ENCODE measurements at regions not wholly inside any gene's neighbourhood (a gene's known extent, or its start where the extent isn't known, plus 50 kb on each side); places are given as distances from the start of the nearest gene placed in this dataset.

GRCh38 chr7:17132726-17133125 lies 165.7 kb upstream of the AHR start:
- DNase-seq: no peak

DNA sequence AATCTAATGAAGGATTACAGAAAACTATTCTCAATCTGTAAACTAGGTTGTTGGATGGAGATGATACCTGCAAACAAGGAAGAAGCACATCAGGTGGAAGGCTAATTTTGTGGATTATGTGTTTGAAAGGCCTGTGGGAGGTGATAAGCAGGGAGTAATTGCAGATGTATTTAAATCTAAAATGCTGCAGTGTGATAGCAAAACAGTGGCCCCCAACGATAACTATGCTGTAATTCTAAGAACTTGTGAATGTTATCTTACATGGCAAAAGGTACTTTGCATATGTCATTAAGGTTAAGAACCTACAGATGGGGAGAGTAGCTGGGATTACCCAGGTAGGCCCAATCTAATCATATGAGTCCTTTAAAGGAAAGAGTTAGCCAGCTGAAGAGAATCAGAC lies 164.5 kb upstream of the AHR start:
- DNase-seq: no peak

GRCh38 chr7:17134786-17135185 lies 163.7 kb upstream of the AHR start:
- DNase-seq: no peak

DNA sequence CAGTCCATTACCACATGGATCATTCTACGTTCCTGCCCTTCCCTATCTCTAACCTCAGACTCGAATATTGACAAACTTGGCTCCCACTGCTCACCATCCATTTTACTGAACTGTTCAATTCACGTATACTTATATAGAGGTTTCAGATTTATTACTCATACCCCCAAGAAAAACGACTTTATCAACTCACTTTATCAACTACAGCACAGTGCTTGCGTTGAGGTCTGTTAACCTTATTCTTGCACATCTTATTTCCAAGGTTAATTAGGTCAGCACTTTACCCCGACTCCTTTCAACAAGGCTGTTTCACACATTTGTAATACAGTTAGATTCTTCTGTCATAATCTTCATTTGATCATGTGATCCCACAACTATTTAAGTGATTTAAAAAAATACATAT lies 162.3 kb upstream of the AHR start:
- no peak for DNase-seq

DNA sequence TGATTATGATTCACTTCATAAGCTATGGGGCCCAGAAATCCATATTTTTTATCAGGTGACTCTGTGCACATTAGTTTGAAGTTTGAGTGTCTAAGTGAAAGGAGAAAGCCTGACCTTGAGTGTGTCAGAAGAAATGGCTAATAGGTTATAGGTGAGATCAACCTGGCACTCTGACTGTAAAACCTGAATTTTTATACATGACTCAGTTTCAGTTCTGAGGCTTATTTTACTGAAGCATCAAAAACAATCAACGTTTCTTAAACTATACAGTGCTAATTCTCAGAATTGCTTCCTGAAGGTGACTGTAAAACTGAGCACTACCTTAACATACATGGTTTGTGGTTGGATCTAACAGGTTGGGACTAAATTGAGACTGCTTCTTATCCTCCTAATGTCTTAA lies 159.4 kb upstream of the AHR start:
- peak in 3 of 6 experiments; percentile 4 to 22 (median 15) for DNase-seq

GRCh38 chr7:17140406-17140805 lies 158.0 kb upstream of the AHR start:
- DNase-seq: no peak

GRCh38 chr7:17142831-17143541 lies 155.5 kb upstream of the AHR start:
- DNase-seq: no peak

DNA sequence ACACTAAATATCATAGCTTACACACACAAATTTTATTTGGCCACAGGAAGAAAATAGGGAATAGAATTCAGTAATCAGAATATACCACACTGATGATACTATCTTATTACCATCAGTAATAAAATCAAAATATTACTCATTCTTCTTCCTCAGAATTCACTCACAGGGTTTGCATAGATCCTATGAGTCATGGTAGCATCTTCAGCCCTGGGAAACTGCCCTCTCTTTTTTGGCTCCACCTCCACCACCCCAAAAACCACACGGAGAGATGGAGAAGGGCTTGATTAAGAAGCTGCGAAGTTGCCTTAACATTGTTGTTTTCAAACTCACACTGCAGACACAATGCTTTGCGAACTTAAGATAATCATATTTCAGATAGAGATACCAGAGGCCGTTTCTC lies 154.1 kb upstream of the AHR start:
- no peak for DNase-seq

DNA sequence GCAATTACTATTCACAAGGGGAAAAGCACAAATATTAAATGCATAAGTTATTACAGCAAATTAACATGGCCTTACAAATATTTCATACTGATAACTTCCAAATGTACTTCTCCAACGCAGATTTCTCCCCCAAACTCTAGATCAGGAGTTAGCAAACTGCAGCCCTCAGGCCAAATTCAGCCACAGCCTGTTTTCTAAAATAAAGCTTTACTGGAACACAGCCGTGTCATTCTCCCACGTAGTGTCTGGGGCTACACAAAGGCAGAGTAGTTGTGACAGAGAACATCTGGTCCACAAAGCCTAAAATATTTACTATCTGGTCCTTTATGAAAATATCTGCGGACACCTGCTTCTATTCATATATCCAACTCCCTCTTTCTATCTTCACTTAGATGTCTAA lies 151.8 kb upstream of the AHR start:
- DNase-seq: no peak

DNA sequence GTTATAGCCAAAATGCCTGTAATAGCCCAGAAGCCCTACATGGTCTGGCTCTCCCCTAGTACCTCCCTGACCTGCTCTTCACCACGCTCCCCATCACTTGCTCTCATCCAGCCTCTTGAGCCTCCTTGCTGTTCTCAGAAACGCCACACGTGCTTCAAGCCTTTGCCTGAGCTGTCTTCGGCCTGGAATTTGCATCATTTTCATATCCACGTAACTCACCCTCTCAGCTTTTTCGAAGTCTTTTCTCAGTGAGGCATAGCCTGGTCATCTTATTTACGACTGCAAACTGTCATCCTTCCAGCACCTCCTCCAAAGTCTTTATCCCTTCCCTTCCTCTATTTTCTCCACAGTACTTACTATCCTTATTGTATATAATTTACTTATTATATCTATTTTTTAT lies 151.0 kb upstream of the AHR start:
- no peak for DNase-seq

- DNase-seq: no peak
Observed at GRCh38 chr7:17150018-17150417, 148.4 kb upstream of the AHR start.

DNA sequence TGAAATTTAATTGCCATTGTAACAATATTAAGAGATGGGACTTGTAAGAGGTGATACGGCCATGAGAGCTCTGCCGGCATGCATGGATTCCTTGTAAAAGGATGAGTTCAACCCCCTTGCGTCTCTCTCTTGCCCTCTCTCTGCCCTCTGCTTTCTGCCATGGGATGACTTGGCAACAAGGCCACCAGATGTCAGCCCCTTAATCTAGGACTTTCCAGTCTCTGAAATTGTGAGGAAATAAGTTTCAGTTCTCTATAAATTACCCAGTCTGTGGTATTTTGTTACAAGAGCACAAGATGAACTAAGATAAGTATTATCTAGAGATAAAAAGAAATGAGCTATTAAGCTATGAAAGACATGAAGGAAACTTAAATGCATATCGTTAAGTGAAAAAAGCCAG lies 145.7 kb upstream of the AHR start:
- no peak for DNase-seq

GRCh38 chr7:17153536-17153935 lies 144.9 kb upstream of the AHR start:
- DNase-seq: no peak

DNA sequence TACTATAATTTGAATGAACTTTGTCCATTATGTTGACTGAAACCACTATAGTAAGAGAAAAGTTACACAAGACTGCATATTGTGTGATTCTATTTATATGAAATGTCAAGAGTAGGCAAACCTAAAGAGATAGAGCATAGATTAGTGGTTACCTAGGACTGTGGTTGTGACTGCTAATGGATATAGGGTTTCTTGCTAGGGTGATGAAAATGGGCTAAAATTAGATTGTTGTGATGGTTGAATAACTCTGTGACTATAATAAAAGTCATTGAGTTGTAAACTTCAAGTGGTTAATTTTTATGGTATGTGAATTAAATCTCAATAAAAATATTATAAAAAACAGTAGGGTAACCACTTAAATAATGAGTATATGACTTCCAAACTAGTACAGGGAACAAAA lies 142.9 kb upstream of the AHR start:
- DNase-seq: no peak

DNA sequence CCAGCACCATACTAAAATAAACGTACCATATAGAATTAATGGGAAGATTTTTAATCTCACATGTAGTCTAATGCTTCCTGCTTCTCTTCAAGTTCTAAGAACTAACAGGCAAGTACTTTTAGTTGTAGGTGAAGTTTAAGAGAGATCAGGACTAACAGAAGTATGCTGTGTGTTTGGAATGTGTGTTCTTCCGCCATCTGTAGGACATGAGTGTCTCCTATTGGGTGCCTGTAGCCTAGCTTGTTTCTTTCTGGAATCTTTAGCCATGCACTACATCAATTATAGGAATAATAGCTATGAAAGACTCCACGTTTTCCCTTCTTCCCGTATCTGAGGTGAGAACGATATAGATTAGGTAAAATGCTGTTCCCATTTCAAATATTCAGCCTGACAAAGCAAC lies 140.2 kb upstream of the AHR start:
- no peak for DNase-seq

DNA sequence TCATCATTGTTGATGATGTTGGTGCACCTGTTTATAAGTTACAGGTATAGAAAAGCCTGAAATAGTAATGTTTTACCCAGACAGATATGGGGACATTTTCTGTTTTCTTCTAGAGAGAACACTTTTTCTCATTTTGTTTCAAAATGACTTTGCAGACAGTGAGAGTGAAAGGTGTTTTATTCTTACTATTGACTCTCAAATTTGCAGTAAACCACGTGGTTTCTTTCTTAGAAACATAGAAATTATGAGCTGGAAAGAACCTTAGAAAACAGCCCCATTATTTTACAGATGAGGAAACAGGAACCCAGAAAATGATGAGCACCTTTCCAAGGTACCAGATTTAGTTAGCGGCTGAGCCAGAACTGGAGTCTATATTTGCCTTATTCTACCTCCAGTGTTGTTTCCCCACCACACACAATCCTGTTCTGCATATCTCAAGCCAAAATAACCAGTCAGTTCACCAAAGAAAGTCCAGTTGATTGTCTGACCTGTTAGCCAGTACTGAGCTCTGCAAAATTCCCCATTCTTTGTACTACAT lies 138.9 kb upstream of the AHR start:
- DNase-seq: no peak

GRCh38 chr7:17166824-17167379 lies 131.6 kb upstream of the AHR start:
- DNase-seq: no peak

DNA sequence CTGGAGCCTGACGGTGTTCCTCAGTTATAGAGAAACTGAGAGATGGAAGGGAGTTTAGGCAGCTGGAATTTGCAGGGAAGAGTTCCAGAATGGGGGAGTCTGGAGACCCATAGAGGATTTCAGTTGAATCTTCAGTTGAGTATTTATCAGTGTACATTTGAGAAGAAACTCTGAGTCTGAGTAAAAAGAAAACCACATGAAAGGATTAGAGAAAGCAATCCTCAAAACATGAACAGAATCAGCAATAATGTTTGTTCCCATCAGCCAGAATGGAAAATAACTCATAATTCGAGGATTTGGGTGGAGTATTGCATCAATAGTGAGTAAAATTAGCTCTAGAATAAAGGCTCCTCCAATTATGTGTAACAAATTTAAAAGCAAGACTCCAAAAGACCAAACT lies 130.0 kb upstream of the AHR start:
- DNase-seq: no peak

GRCh38 chr7:17171427-17171826 lies 127.0 kb upstream of the AHR start:
- no peak for DNase-seq

DNA sequence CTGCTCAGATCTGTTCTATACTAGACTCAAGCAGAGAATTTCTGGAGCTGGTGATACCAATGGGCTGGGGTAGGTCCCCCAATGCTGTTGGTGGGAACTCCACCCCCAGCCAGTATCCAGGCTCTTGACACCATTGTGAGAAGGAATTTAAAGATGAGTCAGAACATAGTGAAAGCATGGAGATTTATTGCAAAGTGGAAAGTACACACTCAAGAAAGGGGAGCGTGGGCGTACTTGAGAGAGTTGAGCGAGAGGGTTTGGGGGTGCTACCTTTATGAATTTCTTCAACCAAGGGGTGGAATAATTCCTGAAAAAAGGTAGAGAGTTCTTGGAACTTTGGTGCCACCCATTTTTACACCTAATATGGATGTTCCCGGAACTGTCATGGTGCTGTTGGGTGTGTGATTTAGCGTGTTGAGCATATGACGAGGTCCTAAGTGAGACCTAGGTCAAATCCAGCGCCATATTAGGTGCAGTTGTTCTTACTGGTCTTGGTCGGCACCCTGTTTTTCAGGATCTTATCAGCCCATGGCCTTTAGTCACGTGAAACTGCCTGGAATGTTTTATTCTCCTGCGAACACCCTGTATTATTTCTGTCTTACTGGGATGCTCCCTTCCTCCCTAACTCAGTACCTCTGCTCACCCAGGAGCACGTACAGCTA lies 122.0 kb upstream of the AHR start:
- no peak for DNase-seq

DNA sequence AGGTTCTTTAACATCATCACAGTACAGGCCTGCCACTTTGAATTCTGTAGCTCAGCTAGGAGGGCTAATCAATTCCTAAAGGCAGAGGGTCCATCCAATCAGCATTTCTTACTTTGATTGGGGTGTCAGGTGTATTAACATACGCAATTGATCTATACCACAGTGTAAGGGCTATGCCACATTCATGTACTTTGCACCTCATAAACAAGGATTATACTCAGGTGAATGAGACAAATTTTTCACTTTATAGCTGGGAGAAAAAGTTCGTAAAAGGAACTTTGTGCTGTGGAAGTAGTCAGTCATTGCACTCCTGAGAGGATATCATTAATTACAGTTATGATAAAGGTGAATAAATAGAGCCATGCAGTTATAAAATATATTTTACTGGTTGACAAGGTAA lies 119.9 kb upstream of the AHR start:
- no peak for DNase-seq

- DNase-seq: no peak
Observed at GRCh38 chr7:17181482-17181881, 117.0 kb upstream of the AHR start.

- DNase-seq: no peak
Observed at GRCh38 chr7:17183630-17184328, 114.7 kb upstream of the AHR start.
